Brain microvascular endothelial cell (primary cell): ENCODE measurements at regions not wholly inside any gene's neighbourhood (a gene's known extent, or its start where the extent isn't known, plus 50 kb on each side); places are given as distances from the start of the nearest gene placed in this dataset.

Experiments used
- DNase-seq: peaks from one replicate; pipeline ENCODE4 v3.0.0-alpha.2; 2020
- H3K27ac ChIP-seq: fragments of 250-450 bp; sonication (Bioruptor Pico); 2 replicates; pipeline ENCODE4 v1.5.1; 2020; ENCODE audit warnings: mild to moderate bottlenecking, moderate library complexity
- H3K27me3 ChIP-seq: fragments of 250-450 bp; sonication (Bioruptor Pico); replicated peaks from 2 replicates; pipeline ENCODE4 v1.5.1; 2020; ENCODE audit warnings: mild to moderate bottlenecking
- H3K36me3 ChIP-seq: fragments of 250-450 bp; sonication (Bioruptor Pico); replicated peaks from 2 replicates; pipeline ENCODE4 v1.5.1; 2020; ENCODE audit warnings: mild to moderate bottlenecking
- H3K4me3 ChIP-seq: 2 replicates; pipeline ENCODE4 v1.5.1; 2011; ENCODE audit warnings: low read depth, mild to moderate bottlenecking, control low read depth, low read length, moderate library complexity
- CTCF ChIP-seq: IDR thresholded peaks from 2 replicates; pipeline ENCODE4 v1.5.1; 2011; ENCODE audit warnings: low read depth, mild to moderate bottlenecking, moderate library complexity, low read length, control low read depth, inconsistent platforms; ENCODE audit errors: missing control alignments
- in situ Hi-C: cut with HindIII; loops from 2 replicates; pipeline ENCODE4 v1.10.0; 2017; ENCODE audit warnings: low sequenced_read_pairs, low pct_ligation_motif_present

DNA sequence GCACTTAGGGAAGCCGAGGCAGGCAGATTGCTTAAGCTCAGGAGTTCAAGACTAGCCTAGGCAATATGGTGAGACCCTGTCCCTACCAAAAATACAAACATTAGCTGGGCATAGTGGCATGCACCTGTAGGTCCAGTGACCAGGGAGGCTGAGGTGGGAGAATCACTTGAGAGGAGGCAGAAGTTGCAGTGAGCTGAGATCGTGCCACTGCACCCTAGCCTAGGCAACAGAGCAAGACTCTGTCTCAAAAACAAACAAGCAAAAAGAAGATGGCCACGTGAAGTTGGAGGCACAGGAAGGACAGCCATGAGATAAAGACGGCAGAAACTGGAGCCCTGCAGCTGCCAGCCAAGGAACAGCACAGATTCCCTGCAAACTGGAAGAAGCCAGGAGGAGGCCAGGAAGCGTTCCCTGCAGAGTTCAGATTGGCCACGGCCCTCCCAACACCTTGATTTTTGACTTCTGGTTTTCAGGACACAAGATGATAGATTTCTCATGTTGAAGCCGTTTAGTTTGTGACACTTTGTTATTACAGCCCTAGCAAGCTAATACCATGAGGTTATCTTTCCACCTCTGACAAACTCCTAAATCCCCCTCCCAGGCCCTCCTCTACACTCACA is 786.7 kb downstream of the UQCRFS1 start:
- no peak for DNase-seq
- Histone ChIP-seq H3K36me3 (no peaks in the 10 kb centered on the region), H3K27ac (peak overlapping the region; percentile 71), H3K27me3 (no peaks in the 10 kb centered on the region), H3K4me3 (no peak overlapping the region)
- TF ChIP-seq CTCF: no peak
- in situ Hi-C loops: no loop called here

- Histone ChIP-seq H3K27ac (peak overlapping the region; percentile 71), H3K36me3 (no peaks in the 10 kb centered on the region), H3K4me3 (no peak overlapping the region), H3K27me3 (no peaks in the 10 kb centered on the region)
- TF ChIP-seq CTCF: no peak
- in situ Hi-C loops: no loop called here
- DNase-seq: peak; percentile 37
Observed at GRCh38 chr19:28425046-28425931, 787.7 kb downstream of the UQCRFS1 start.

DNA sequence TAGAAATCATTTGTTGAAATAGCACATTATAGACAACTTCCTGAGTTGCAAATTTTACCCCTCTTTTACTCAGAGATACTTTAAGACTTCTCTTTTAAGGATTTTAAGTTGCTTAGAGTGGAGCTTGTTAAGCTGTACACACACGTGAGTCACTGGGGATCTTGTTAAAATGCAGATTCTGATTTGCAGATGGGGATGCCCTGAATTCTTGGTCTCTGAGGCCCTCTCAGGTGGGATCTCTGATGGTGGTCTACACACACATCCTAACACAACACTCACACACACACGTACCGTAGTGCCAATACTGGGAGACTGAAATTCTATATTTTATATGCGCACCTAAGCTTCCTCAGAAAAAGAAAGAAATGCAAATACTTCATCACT is 788.3 kb downstream of the UQCRFS1 start:
- Histone ChIP-seq H3K27ac (peak overlapping the region; percentile 71), H3K4me3 (no peak overlapping the region), H3K36me3 (no peaks in the 10 kb centered on the region), H3K27me3 (no peaks in the 10 kb centered on the region)
- in situ Hi-C loops: no loop called here
- no peak for TF ChIP-seq CTCF
- DNase-seq: no peak

DNA sequence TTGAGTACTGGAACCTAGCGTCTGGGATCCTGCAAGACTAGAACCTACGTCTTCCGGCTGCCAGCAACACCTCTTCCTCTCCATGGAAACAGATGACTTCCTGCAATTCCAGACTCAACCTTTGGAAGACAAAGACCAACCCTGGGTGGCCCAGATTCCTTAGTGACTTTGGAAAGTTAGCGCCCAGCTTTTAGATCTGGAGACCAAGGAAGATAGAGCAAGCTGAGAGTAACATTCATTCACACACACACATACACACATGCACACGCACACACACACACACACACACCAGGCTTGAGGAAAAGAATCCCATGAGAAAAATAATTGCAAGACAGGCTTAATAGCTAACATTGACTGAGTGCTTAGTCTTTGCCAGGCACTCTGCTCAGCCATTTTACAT is 788.9 kb downstream of the UQCRFS1 start:
- in situ Hi-C loops: no loop called here
- no peak for TF ChIP-seq CTCF
- no peaks in the 10 kb centered on the region for H3K36me3 ChIP-seq
- H3K27ac ChIP-seq: no peak overlapping the region
- no peak for DNase-seq
- H3K4me3 ChIP-seq: no peak overlapping the region
- H3K27me3 ChIP-seq: no peaks in the 10 kb centered on the region

- DNase-seq: no peak
- no peak overlapping the region for H3K27ac ChIP-seq
- H3K27me3 ChIP-seq: no peaks in the 10 kb centered on the region
- H3K36me3 ChIP-seq: no peaks in the 10 kb centered on the region
- no peak for TF ChIP-seq CTCF
- no peak overlapping the region for H3K4me3 ChIP-seq
- in situ Hi-C loops: no loop called here
Observed at GRCh38 chr19:28422791-28423650, 789.9 kb downstream of the UQCRFS1 start.
